Hematopoietic multipotent progenitor cell treated with erythropoietin and hydrocortisone succinate and interleukin-3 and kit ligand, for 17 days (in vitro differentiated cells): ENCODE measurements at regions not wholly inside any gene's neighbourhood (a gene's known extent, or its start where the extent isn't known, plus 50 kb on each side); places are given as distances from the start of the nearest gene placed in this dataset.
"Not testable (repeated sequence)": the region's sequence is repeated elsewhere in the genome, so short reads cannot be mapped to it uniquely, and the experiment has no call there.

Experiments
- DNase-seq: peaks from one replicate; pipeline ENCODE4 v3.0.0-alpha.2; 2015; ENCODE audit warnings: low spot score

DNA sequence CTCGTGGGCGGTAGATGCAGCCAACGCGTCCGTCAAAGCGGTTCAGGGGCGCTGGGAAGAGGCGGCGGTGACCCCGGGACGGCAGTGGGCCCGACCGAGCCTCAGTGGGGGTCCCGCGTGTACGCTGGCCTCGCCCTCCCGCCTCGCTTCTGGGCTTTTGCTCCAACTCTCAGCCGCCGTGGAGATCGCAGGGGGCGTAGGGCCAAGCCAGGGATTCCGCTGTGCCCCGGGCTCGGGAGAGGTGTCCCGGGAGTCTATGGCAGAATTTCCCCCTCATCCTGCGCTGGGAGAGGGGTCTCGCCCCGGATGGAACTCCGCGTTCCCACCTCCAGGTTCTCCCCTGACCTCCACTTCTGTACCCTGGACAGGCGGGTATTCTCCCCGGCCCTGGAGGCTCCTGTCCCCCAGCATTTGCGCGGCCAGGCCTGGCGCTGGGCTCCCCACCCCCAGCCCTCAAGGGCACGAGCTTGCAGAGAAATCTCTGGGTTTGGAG is 131.9 kb downstream of the MRPL36 start:
- DNase-seq: no peak

DNA sequence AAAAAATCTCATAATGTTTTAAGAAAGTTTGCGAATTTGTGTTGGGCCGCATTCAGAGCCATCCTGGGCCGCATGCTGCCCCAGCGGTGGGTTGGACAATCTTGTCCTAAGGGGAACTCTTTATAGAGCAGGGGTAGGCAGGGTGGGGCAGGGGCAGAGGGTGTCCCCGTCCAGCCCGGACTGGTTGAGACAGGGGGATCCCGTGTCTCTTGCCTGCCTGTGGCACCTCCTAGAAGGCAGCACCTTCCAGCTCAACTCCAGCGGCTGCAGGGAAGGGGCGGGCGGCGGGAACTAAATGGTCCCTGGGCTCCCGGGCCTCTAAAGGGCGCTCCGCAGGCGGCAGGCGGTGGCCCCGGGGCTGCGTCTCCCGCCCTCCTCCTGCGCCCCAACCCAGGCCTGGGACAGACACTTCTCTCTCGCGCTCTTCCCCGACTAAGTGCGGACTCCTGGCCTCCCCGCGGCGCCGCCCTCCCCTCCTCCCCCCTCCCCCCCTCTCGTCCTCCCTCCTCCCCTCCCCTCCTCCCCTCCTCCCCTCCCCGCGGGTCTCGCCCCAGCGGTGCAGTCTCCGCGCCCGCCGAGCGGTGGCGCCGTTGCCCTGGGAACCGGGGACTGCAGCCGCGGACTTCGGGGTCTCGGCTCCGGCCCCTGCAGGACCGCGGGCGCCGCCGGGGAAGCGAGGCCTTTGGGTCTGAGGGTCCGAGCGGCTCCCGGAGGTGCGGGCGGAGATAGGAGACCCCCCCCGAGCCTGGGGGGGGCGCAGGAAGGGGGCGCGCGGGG is 132.6 kb downstream of the MRPL36 start:
- no peak for DNase-seq

DNA sequence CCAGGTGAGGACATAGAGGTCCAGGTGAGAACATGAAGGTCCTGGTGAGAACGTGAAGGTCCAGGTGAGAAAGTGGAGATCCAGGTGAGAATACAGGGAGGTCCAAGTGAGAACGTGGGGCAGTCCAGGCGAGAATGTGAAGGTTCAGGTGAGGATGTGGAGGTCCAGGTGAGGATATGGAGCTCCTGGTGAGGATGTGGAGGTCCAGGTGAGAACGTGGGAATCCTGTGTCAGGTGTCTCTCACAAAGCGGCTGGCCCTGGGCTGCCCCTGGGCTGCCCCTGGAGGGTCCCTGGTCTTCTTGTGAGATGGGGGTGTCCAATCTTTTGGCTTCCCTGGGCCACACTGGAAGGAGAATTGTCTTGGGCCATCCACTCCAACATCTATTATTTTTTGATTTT is 133.4 kb downstream of the MRPL36 start:
- no peak for DNase-seq

DNA sequence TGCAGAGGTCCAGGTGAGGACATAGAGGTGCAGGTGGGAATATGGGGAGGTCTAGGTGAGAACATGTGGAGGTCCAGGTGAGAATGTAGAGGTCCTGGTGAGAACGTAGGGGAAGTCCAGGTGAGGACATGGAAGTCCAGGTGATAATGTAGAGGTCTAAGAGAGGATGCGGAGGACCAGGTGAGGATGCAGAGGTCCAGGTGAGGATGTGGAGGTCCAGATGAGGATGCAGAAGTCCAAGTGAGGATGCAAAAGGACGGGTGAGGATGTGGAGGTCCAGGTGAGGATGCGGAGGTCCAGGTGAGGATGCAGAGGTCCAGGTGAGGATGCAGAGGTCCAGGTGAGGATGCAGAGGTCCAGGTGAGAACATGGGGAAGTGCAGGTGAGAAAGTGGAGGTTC is 133.8 kb downstream of the MRPL36 start:
- DNase-seq: no peak

DNA sequence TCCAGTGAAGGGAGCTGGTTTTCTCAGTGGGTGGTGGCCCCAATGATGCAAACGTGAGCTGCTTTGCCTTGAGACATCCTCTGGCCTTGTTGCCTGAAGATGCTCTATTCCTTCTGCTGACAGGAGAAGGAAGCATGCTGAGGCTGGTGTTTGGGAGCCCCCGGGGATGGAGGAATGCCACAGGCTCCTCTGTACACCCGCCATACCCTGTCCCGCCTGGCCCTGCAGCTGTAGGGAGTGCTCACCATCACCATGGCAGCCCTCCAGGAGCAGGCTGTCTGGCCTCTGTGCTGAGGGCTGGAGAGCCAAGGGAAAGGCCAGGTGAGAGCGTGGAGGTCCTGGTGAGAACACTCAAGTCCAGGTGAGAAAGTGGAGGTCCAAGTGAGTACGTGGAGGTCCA is 134.4 kb downstream of the MRPL36 start:
- DNase-seq: no peak

DNA sequence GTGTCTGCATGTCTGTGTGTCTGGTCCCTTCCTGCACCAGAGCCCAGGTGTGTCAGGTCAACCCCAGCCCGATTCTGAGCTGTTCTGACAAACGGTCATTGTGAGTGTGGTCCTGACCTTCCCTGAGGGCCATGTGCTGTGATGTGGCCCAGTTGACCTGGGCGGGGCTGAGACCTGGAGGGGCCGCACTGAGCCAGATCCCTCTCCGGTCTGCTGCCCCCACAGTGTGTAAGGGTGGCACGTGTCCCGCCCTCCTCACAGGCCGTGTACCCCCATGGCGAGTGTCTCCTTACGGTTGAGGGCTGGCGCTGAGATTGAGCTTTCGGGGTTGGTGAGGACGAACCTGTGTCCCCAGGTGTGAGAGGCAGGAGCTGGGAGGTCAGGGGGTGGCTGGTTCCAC is 136.5 kb downstream of the MRPL36 start:
- no peak for DNase-seq

DNA sequence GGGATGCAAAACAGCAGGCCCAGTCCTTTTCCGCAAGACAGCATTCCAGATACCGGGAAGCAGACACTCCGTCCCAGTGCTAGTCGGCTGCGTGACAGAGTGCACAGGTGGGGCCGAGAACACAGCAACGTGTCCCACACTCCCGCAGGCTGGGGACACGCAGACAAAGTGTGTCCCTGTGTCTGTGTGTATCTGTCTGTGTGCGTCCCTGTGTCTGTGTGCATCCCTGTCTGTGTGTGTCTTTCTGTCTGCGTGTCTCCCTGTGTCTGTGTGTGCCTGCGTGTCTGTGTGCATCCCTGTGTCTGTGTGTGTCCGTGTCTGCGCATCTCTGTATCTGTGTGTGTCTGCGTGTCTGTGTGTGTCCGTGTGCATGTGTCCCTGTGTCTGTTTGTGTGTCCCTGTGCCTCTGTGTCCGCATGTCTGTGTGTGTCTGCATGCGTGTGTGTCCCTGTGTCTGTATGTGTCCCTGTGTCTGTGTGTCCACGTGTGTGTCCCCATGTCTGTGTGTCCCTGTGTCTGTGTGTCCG is 137.0 kb downstream of the MRPL36 start:
- no peak for DNase-seq

DNA sequence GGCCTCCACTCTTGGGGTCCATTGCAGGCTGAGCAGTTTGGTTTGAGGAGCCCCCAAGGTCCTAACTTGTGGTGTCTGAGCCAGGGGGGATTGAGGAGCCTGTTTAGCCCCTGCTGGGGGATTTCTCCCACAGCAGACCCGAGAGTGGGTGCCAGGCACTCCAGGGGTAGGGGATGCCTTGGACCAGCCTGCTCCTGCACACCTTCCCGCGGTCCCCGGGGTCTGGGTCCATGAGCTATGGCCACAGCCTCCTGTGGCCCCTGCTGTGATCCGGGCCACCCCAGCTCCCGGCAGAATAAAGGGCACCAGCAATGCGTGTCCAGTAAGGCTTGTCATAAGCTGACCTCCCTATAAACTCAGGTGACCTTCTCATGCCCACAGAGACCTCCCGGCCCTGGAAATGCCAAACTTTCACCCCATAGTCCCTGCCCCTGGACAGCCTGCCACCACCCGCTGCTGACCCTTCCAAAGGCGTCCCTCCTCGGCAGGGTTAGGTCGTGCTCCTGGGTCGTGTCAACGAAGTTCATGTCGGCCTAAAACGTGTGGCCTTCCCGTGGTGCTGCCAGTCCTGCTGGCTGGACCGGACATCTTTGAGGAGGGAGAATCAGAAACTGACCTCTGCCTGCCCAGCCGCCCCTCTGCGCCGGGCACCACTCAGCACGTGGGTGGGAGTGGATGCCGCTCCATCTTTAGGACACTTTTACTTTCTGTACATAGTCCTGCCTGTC is 137.6 kb downstream of the MRPL36 start:
- no peak for DNase-seq

DNA sequence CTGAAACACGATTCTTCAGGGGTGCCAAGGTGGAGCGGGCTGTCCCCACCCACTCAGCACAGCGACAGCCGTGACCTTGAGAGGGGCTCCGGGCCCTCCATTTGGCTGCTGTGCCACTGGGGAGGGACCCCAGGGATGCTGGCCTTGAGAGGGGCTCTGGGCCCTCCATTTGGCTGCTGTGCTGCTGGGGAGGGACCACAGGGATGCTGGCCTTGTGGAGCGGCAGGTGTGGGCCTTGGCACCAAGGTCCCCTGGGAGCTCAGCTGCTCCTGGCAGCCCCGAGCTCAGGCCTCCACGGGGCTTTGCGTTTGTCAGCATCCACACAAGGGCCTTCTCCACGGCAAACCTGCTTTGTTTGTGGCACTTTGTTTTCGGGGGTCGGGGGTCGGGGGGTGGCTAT is 137.6 kb upstream of the LPCAT1 start:
- DNase-seq: no peak

DNA sequence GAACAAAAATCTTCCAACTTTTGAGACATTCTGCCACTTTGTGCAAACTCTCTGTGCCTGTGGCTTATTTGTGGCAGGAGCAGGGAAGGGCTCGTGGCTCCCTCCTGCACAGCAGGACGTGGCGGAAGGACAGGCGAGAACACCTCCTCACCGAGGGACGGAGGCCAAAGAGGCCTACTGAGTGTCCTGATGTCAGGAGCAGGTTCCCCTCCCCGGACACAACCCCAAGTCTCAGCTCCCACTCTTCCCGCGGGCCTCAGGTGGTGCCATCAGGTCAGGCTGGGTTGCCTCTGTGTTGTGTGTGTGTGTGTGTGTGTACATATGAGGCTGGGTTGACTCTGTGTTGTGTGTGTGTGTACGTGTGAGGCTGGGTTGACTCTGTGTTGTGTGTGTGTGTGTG is 136.8 kb upstream of the LPCAT1 start:
- no peak for DNase-seq

DNA sequence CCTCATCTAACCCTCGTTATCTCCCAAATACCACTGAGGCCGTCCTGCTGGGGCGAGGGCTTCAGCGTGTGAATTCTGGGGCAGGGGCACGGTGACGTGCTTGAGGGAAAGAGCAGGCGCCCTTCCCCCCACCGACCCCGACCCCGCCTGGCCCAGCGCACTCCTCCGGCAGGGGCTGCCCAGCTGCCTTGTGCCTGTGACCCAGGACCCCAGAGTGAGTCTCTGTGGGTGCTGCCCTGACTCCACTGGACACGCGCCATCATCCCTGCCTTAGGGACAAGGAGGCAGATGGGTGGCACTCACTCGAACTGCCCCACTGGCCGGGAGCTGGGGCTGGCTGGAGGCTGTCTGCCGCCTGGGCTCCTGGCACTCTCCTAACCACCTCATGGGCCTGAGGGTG is 136.2 kb upstream of the LPCAT1 start:
- DNase-seq: no peak

DNA sequence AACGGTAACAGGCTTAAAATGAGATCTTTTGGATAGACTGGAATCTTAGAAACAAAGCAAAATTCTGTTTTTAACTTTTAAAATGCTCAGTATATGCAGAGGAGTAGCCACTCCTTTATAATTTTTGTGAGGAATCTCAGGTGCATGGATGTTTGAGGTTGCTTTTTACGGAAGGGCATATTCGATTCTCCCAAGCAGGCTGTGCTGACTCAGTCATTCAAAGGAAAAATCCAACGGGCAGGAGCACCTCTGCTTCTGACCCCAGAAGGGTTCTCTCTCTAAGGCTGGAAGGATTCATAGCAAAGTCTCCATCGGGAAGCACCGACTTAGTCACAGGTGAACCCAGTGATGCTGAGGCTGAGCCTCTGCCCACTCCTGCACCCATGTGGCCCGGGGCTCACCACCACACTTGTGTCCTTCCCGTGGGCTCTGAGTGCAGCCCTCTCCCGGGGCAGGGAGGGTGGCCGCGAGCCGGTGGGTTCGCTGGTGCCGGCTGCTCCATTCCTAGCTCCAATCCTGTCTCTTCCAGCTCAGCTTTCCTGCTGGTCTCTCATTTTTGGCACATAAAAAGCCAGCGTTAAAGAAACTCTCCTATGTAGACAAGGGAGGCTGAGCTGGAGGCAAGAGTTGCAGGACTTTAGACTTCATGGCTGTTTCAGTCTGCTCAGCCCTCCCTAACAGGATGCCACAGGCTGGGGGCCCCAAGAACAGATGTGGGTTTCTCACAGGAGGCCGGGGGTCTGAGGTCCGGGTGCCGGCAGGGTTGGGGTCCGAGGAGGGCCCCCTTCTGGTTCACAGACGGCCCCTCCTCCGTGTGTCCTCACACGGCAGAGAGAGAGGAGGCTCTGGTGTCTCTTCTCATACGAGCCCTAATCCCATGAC is 135.6 kb upstream of the LPCAT1 start:
- no peak for DNase-seq

DNA sequence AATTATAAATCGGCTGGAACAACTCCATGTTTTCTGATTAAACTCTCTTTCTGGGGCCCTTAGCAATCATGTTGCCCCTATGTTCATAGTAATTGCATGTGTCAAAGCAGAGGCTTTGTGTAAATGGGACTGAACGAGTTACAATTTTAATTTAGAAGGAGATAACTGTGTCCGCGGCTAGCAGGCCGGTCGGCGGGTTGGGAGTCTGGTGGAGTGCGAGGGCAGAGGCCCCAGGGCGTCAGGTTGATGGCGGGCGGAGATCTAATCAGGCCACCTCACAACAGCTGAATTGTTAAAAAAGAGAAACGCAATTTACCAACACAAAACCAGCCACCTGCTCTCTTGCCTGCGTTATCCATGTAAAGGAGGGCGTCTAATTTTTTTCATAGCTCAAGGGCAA is 134.9 kb upstream of the LPCAT1 start:
- no peak for DNase-seq

DNA sequence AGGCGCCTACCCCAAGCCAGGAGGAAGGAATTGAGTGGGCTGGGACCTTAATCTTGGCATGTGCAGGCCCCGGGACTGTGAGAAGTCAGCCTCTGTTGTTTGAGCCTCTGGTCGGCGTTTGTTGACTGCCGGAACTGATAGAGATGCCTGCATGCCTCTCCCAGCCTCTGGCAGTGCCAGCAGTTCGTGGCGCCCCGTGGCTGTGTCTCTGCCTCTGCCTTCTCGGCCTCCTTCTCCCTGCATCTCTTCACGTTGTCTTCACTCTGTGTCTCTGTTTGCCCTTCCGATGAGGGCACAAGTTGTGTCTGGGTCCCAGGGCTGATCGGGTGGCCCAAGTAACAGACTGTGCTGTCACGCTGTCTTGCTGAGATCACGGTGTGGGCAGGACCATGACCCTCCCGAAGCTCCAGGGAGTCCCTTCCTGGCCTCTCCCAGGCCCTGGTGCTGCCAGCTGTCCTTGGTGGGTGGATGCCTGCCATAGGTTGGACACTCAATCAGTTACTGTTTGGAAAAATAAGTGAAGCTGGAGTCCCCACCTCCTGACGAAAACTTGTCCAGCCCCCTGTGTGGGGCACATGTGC is 133.5 kb upstream of the LPCAT1 start:
- no peak for DNase-seq

DNA sequence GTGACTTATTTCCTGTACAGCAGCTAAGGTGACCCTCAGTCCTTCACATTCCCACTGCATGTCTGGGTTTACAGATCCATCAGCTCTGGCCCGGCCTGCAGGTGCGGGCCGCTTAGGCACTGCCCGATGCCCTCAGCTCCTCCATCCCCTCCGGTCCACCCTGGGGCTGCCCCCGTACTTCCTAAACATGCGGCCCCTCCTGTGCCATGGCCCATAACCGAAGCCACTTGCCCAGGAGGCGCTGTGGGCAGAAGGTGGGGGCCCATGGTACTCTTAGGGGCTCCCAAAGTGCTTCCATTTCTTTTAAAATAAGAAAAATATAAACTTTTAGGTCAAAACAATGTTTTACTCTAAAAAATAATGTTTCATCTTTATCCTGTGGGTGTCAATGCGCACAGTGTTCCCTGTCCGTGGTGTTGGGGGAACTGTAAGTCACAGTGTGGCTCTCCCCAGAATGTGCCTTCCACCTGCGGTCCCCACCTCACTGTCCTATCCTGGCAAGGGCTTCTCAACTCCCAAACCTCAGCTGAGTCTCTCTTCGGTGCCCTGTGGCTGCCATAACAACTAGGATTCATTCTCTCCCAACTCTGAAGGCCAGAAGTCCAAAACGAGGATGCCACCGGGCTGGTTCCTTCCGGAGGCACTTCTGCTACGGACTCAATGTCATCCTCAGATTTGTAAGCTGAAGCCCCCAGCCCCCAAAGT is 132.7 kb upstream of the LPCAT1 start:
- DNase-seq: no peak

DNA sequence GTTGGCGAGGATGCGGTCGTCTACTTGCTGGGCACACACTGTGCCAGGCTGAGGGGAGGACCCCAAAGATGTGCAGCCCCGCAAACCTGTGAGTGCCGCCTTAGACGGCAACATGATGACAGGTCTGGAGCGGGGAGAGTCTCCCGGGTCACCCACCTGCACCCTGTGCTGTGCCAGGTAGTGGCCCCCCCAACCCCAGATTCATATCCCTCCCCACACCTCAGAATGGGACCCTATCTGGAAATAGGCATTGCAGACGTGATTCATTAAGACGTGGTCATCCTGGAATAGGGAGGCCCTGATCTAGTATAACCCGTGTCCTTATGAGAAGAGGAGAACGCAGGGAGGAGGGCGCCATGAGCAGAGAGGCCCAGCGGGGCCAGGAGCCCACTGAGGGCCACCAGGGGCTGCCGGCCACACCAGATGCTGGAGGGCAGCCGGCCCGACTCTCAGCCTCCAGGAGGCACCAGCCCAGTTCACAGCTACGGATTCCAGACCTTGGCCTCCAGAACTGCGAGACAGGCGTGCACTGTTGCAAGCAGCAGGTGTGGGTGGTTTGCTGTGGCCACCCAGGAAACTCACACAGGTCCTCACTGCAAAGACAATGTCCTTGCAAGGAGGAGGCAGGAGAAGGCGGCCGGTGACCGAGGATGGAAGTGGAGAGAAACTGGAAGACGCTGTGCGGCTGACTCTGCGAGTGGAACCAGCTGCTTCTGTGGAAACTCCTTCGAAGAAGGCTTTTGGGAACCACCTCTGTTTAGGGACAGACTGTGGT is 131.9 kb upstream of the LPCAT1 start:
- DNase-seq: no peak

DNA sequence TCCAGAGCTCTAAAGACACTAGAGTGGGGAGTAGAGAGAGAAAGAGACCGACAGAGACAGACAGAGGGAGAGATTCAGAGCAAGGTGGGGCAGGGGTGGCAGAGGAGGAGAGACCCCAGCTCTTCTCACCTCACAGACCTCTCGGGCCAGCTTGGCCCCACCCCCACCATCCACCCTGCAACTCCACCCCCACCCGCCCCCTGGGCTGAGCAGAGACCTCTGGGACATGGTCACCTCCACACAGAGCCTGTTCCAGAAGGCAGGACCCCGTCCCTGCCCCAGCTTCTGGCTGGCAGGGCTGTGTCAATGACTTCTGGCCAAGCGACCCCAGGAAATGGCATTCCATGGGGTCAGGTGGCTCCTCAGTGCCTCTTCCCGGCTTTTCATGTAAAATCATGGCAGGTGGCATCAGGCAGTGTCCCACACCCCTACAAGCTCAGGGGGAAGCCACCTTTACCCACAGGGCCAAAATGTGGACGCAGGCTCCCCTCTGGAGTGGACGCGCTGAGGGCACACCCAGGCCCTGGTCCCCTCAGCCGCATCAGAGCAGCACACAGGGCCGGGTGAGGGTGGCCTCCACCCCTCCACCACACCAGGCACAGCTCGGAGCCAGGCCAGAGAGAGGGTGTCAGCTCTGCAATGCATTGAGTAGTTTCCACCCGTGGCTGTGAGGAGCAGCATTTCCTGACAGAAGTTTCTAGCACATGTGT is 131.2 kb upstream of the LPCAT1 start:
- no peak for DNase-seq

DNA sequence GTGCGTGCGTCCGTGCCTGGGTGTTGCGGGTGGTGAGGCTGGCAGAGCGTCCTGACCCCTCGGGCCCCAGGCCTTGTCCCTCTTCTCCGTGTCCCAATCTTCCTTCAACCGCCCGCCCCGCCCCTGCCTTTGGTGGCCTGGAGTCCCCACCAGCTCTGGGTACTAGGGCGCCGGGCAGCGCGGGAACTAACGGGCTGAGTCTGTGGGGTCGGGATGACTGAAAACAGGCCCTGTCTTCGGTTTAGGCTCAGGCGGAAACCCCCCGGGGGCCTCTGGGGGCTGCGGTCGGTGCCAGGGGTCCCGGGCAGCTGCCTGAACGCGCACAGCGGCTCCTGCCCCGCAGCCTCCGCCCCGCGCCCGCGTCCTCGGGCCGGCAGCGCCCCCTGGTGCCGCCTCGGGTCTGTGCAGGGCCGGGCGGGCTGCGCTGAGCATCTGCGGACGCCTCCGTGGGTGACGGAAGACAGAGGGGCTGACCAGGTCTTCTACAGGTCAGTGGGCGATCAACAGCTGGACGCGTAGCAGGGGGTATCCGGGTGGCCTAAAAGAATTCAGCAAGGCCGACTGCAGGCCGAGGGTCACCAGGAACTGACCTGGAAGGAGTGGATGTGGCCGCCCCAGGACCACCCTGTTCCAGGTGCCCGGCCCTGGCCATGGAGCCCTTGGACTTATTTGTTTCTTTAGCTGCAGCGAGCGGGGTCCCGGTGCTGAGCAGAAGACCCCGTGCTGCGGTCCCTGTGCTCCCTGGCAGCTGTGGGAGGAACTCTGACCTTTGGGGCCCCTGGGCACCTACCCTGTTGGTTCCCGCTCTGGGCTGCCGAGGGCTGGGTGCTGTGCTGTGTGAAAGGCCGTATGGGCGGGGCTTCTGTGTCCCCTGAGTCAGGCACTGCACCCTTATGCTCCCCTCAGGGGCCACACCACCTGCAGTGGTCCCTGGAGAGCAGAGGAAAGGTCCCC is 130.2 kb upstream of the LPCAT1 start:
- not testable (repeated sequence) for DNase-seq
